LNCaP clone FGC (cell line): ENCODE measurements at regions not wholly inside any gene's neighbourhood (a gene's known extent, or its start where the extent isn't known, plus 50 kb on each side); places are given as distances from the start of the nearest gene placed in this dataset.

Source experiments
- DNase-seq: peaks from one replicate; pipeline ENCODE4 v3.0.0-alpha.2; 2011; ENCODE audit warnings: low read depth
- H3K4me3 ChIP-seq: 2 replicates; pipeline ENCODE4 v1.5.1; 2011; ENCODE audit warnings: mild to moderate bottlenecking, low read depth, low read length, control low read depth
- TF ChIP-seq, protein P1 (sequence below): IDR thresholded peaks from 2 replicates; pipeline ENCODE4 v1.5.1; 2012; ENCODE audit warnings: mild to moderate bottlenecking; ENCODE audit not compliant: control insufficient read depth, insufficient read depth; ENCODE audit errors: extremely low read depth

DNA sequence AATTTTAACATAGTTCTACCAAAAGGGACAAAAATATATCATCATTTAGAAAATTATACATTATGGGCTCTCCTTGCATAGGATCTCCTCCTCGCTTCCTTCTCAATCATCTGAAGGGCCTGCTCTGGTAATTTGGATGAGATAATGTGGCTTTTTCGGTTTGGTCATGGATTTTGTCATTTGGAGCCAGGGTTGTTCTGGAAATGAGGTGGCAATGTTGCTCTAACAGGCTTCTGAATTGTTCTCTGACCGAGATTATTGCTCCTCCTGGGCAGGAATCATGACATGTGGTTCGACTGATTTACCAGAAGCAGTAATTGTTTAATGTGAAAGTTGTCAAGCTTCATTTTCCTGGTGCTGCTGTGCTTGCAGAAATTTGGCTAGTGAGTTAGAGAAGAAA is 194.7 kb upstream of the ERBB4 start:
- no peak overlapping the region for H3K4me3 ChIP-seq
- TF ChIP-seq, protein P1, sequence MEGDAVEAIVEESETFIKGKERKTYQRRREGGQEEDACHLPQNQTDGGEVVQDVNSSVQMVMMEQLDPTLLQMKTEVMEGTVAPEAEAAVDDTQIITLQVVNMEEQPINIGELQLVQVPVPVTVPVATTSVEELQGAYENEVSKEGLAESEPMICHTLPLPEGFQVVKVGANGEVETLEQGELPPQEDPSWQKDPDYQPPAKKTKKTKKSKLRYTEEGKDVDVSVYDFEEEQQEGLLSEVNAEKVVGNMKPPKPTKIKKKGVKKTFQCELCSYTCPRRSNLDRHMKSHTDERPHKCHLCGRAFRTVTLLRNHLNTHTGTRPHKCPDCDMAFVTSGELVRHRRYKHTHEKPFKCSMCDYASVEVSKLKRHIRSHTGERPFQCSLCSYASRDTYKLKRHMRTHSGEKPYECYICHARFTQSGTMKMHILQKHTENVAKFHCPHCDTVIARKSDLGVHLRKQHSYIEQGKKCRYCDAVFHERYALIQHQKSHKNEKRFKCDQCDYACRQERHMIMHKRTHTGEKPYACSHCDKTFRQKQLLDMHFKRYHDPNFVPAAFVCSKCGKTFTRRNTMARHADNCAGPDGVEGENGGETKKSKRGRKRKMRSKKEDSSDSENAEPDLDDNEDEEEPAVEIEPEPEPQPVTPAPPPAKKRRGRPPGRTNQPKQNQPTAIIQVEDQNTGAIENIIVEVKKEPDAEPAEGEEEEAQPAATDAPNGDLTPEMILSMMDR, result no peak
- no peak for DNase-seq

DNA sequence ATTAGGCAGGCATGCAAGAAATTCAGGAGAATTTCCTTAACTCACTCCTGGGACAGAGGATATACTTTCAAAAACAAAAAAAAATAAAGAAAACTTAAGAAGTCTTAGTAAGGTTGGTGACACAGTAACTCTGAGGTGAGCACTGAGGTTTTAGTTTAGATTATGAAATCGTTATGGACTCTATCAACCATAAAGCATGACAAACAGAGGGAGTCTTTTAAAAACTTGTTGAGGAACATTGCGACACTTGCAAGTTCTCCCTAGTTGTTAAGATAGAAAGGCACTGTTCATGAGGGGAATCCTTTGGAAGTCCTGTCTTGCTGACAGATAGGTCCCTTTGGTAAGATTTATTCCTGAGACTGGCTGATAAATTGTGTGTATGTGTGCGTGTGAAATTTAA is 194.3 kb upstream of the ERBB4 start:
- no peak overlapping the region for H3K4me3 ChIP-seq
- no peak for DNase-seq
- TF ChIP-seq, protein P1, result no peak

DNA sequence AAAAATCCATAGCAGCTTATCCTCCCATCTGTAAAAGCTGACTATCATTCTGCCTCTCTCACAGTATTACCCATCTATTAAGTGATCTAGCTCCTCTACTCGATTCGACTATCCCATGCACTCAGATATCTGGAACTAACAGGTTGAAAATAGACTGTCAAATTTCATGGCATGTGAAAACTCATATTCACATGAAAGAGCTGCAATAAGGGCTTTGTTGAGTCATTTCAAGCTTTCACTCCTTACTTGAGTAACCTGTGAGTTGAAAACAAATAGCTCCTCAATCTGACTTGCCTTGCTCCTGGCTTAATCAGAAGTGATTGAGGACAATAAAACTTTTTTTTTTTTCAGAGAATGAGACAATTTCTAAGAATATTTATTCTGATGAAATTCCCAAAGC is 192.4 kb upstream of the ERBB4 start:
- TF ChIP-seq, protein P1, result no peak
- no peak for DNase-seq
- no peak overlapping the region for H3K4me3 ChIP-seq

DNA sequence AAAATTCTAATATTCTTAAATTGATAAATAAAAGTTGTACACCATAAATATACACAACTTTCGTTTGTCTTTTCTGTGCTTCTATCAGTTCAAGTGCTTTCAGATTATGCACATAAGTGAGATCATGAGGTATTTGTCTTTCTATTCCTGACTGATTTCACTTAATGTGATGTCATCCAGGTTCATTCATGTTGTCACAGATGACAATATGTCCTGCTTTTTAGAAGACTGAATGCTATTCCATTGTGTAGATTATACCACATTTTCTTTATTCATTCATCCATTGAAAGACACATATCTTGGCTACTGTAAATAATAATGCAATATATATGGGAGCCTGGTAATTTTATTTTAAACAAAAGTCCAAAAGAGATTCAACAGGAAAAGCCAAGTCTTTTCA is 190.1 kb upstream of the ERBB4 start:
- DNase-seq, result no peak
- TF ChIP-seq, protein P1, result no peak
- no peak overlapping the region for H3K4me3 ChIP-seq

DNA sequence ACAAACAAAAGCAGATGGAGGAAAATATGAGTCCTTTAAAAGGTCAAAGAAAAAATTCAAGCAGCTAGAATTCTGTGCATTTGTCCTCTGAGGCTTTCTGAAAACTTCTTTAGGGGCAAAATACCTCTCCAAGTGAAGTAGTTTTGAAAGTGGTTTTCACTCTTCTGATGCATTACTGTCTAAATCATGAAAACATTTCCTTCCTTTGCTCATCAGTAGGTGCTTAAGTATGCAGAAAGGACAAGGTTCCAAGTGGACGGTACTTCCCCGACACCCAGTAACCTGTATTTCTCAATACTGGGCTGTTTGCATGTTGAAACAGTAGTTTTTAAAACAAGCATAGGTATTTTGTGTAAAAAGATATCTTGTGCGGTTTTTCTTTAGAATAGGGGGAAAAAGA is 189.1 kb upstream of the ERBB4 start:
- no peak for DNase-seq
- no peak overlapping the region for H3K4me3 ChIP-seq
- TF ChIP-seq, protein P1, result no peak

DNA sequence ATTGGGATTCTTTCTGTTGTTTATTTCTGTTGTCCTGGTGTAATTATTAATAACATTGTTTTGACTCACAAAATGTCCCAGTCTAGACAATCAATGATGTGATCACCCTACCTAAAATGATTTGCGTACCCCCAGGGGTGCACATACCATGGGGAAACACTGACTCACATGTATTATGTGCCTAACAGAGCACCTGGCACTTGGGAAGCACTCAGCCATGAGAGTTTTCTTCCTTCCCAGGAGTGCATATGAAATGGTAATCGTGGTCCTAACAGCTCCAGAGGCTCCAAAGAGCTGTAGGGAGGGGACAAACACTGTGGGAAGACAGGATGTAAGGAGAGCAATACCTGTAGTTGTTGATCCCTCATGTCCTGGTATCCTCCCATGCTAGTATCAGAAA is 187.8 kb upstream of the ERBB4 start:
- no peak overlapping the region for H3K4me3 ChIP-seq
- TF ChIP-seq, protein P1, result no peak
- no peak for DNase-seq

DNA sequence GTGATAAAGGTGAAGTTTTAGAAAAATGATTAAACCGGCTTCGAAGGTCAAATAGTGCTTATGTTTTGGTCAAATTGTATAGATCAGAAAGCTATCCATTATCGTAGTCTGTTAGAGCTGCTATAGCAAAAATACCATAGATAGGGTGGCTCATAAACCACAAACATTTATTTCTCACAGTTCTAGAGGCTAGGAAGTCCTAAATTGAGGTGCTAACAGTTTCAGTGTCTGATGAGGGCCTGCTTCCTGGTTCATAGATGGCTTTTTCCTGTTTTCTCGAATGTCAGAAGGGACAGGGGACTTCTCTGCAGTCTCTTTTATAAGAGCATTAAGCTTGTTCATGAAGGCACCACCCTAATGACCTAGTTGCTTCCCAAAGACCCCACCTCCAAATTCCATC is 186.6 kb upstream of the ERBB4 start:
- no peak for DNase-seq
- no peak overlapping the region for H3K4me3 ChIP-seq
- TF ChIP-seq, protein P1, result no peak
